Stimulated activated CD4-positive, alpha-beta T cell treated with anti-CD3 and anti-CD28 coated beads, TNF-alpha, amount 100 ng/mL, for 1 hour (primary cell): ENCODE measurements at regions not wholly inside any gene's neighbourhood (a gene's known extent, or its start where the extent isn't known, plus 50 kb on each side); places are given as distances from the start of the nearest gene placed in this dataset.
"Not testable (repeated sequence)": the region's sequence is repeated elsewhere in the genome, so short reads cannot be mapped to it uniquely, and the experiment has no call there.

Experiments
- DNase-seq, 3 donors: peaks; one replicate each; pipeline ENCODE4 v3.0.0-alpha.2; 2020; ENCODE audit warnings: low read depth in 3 of 3, low spot score in 1 of 3

- no peak for DNase-seq
Measured at GRCh38 chr9:31323726-31324444, 1060.6 kb upstream of the ACO1 start.

- DNase-seq = no peak
Measured at GRCh38 chr9:31325778-31326177, 1058.7 kb upstream of the ACO1 start.

GRCh38 chr9:31326883-31327282 lies 1057.6 kb upstream of the ACO1 start:
- DNase-seq = not testable (repeated sequence)

- no peak for DNase-seq
Measured at GRCh38 chr9:31334837-31335528, 1049.5 kb upstream of the ACO1 start.

- no peak for DNase-seq
Measured at GRCh38 chr9:31335529-31336234, 1048.8 kb upstream of the ACO1 start.

- no peak for DNase-seq
Measured at GRCh38 chr9:31336386-31336785, 1048.1 kb upstream of the ACO1 start.

- no peak for DNase-seq
Measured at GRCh38 chr9:31336841-31337240, 1047.6 kb upstream of the ACO1 start.

- DNase-seq = no peak
Measured at GRCh38 chr9:31347082-31347617, 1037.3 kb upstream of the ACO1 start.

GRCh38 chr9:31355159-31355882 lies 1029.1 kb upstream of the ACO1 start:
- DNase-seq = no peak

- no peak for DNase-seq
Measured at GRCh38 chr9:31355965-31356364, 1028.5 kb upstream of the ACO1 start.

GRCh38 chr9:31359071-31359470 lies 1025.4 kb upstream of the ACO1 start:
- DNase-seq = no peak

GRCh38 chr9:31364171-31364570 lies 1020.3 kb upstream of the ACO1 start:
- DNase-seq = no peak

GRCh38 chr9:31372799-31373587 lies 1011.5 kb upstream of the ACO1 start:
- no peak for DNase-seq

- DNase-seq = no peak
Measured at GRCh38 chr9:31377358-31377757, 1007.1 kb upstream of the ACO1 start.

- no peak for DNase-seq
Measured at GRCh38 chr9:31388660-31389059, 995.8 kb upstream of the ACO1 start.

- no peak for DNase-seq
Measured at GRCh38 chr9:31389075-31389474, 995.4 kb upstream of the ACO1 start.

GRCh38 chr9:31390403-31391025 lies 993.9 kb upstream of the ACO1 start:
- DNase-seq = no peak

GRCh38 chr9:31393240-31393639 lies 991.2 kb upstream of the ACO1 start:
- no peak for DNase-seq

GRCh38 chr9:31394015-31394473 lies 990.4 kb upstream of the ACO1 start:
- no peak for DNase-seq

GRCh38 chr9:31412081-31412480 lies 972.4 kb upstream of the ACO1 start:
- no peak for DNase-seq
